H1 (cell line): ENCODE measurements at regions not wholly inside any gene's neighbourhood (a gene's known extent, or its start where the extent isn't known, plus 50 kb on each side); places are given as distances from the start of the nearest gene placed in this dataset.

Experiments used
- CTCF ChIA-PET: fragments of 300-600 bp; sonication (Branson Sonifier 250); formaldehyde crosslinking; loops from one replicate; lab custom pipeline; 2021; ENCODE audit not compliant: partially characterized antibody; lab: Charles Lee
- POLR2A ChIA-PET: fragments of 300-600 bp; sonication (Branson Sonifier 250); formaldehyde crosslinking; loops from one replicate; lab custom pipeline; 2021; ENCODE audit warnings: inconsistent platforms; ENCODE audit not compliant: partially characterized antibody; lab: Charles Lee
- DNase-seq, 2 experiments: peaks; one replicate each; pipeline versions ENCODE4 v3.0.0 to v3.0.0-alpha.2; 2010 to 2022; ENCODE audit warnings: low spot score in 2 of 2, low read depth in 1 of 2, mixed read lengths in 1 of 2
- FAIRE-seq: peaks from 2 replicates; lab custom pipeline; 2011; peaks lifted over from hg19 to GRCh38; lab: Jason Lieb, UNC
- H2AFZ ChIP-seq: 2 replicates; pipeline ENCODE4 v1.8.1; 2012; ENCODE audit warnings: low read length, inconsistent platforms
- H2AK5ac ChIP-seq: 2 replicates; pipeline ENCODE4 v1.6.1; 2013; ENCODE audit warnings: low read depth, low read length
- H2BK120ac ChIP-seq: replicated peaks from 2 replicates; pipeline ENCODE3; 2013; ENCODE audit warnings: low read depth, low read length, inconsistent platforms
- H2BK12ac ChIP-seq: 2 replicates; pipeline ENCODE4 v1.6.1; 2013; ENCODE audit warnings: low read depth, low read length
- H2BK15ac ChIP-seq: 2 replicates; pipeline ENCODE4 v1.6.1; 2013; ENCODE audit warnings: low read length
- H2BK20ac ChIP-seq: 2 replicates; pipeline ENCODE4 v1.6.1; 2013; ENCODE audit warnings: low read length
- H2BK5ac ChIP-seq: 2 replicates; pipeline ENCODE4 v1.6.1; 2013; ENCODE audit warnings: low read depth, low read length
- H3K14ac ChIP-seq: 2 replicates; pipeline ENCODE4 v1.6.1; 2013; ENCODE audit warnings: inconsistent platforms; ENCODE audit not compliant: insufficient read length
- H3K18ac ChIP-seq: 2 replicates; pipeline ENCODE4 v1.6.1; 2013; ENCODE audit warnings: low read length; ENCODE audit errors: extremely low read depth
- H3K23ac ChIP-seq: 2 replicates; pipeline ENCODE4 v1.6.1; 2013; ENCODE audit warnings: inconsistent platforms; ENCODE audit not compliant: insufficient read length
- H3K23me2 ChIP-seq: 2 replicates; pipeline ENCODE4 v1.6.1; 2013; ENCODE audit warnings: low read depth, low read length
- H3K27ac ChIP-seq: 2 replicates; pipeline ENCODE4 v1.6.1; 2011; ENCODE audit warnings: low read depth, low read length, inconsistent platforms
- H3K27me3 ChIP-seq, 4 experiments: replicated peaks in 1 of 4; 1 replicate in 1 of 4; 2 replicates in 3 of 4; pipeline versions ENCODE4 v1.6.1 to v1.8.1; 2011 to 2013; ENCODE audit warnings: low read length in 3 of 4, mild to moderate bottlenecking in 3 of 4, inconsistent platforms in 2 of 4, mixed read lengths in 2 of 4, moderate library complexity in 1 of 4; ENCODE audit not compliant: control insufficient read depth in 3 of 4, insufficient read depth in 3 of 4; ENCODE audit errors: extremely low read depth in 1 of 4
- H3K36me3 ChIP-seq, 4 experiments: 2 replicates each; pipeline versions ENCODE4 v1.6.1 to v1.8.1; 2011 to 2013; ENCODE audit warnings: mild to moderate bottlenecking in 4 of 4, low read length in 3 of 4, moderate library complexity in 2 of 4, control low read depth in 1 of 4, inconsistent platforms in 1 of 4; ENCODE audit not compliant: insufficient read depth in 4 of 4, control insufficient read depth in 2 of 4
- H3K4ac ChIP-seq: replicated peaks from 2 replicates; pipeline ENCODE3; 2013; ENCODE audit warnings: low read length, low read depth, mixed read lengths, inconsistent platforms; ENCODE audit not compliant: insufficient read length
- H3K4me1 ChIP-seq, 4 experiments: replicated peaks in 1 of 4; 1 replicate in 1 of 4; 2 replicates in 3 of 4; pipeline versions ENCODE4 v1.6.1 to v1.8.1; 2011 to 2013; ENCODE audit warnings: low read length in 3 of 4, inconsistent platforms in 2 of 4, mixed read lengths in 1 of 4; ENCODE audit not compliant: insufficient read depth in 4 of 4, control insufficient read depth in 3 of 4
- H3K4me2 ChIP-seq, 2 experiments: 2 replicates each; pipeline versions ENCODE4 v1.6.1 to v1.8.1; 2011 to 2013; ENCODE audit warnings: low read depth in 2 of 2, low read length in 2 of 2, control low read depth in 1 of 2, inconsistent platforms in 1 of 2, mild to moderate bottlenecking in 1 of 2; ENCODE audit not compliant: insufficient read depth in 1 of 2
- H3K4me3 ChIP-seq, 4 experiments: fragments of 200-600, 300-600 bp in 1 of 4; sonication (generic), shearing (Covaris generic), sonication (Bioruptor Twin) in 1 of 4; 2 replicates each; pipeline versions ENCODE4 v1.5.1 to v1.8.1; 2011 to 2016; ENCODE audit warnings: low read length in 4 of 4, low read depth in 3 of 4, control low read depth in 2 of 4, inconsistent platforms in 2 of 4, mild to moderate bottlenecking in 2 of 4, mixed read lengths in 1 of 4, moderate library complexity in 1 of 4; ENCODE audit not compliant: insufficient read depth in 2 of 4; ENCODE audit errors: extremely low read depth in 1 of 4
- H3K56ac ChIP-seq: replicated peaks from 2 replicates; pipeline ENCODE3; 2013; ENCODE audit warnings: low read depth, mild to moderate bottlenecking, mixed read lengths, low read length, inconsistent platforms; ENCODE audit not compliant: insufficient read length
- H3K79me1 ChIP-seq: 2 replicates; pipeline ENCODE4 v1.6.1; 2013; ENCODE audit warnings: low read depth, low read length, control low read depth
- H3K79me2 ChIP-seq, 2 experiments: 2 replicates each; pipeline versions ENCODE4 v1.6.1 to v1.8.1; 2012 to 2013; ENCODE audit warnings: low read length in 2 of 2, mild to moderate bottlenecking in 2 of 2, inconsistent platforms in 1 of 2; ENCODE audit not compliant: insufficient read depth in 2 of 2, control insufficient read depth in 1 of 2
- H3K9ac ChIP-seq, 4 experiments: replicated peaks in 1 of 4; 1 replicate in 1 of 4; 2 replicates in 3 of 4; pipeline versions ENCODE4 v1.6.1 to v1.8.1; 2011 to 2013; ENCODE audit warnings: low read depth in 3 of 4, low read length in 3 of 4, control low read depth in 2 of 4, mild to moderate bottlenecking in 2 of 4, moderate library complexity in 2 of 4, inconsistent platforms in 1 of 4; ENCODE audit errors: extremely low read depth in 1 of 4
- H3K9me3 ChIP-seq, 2 experiments: 2 replicates each; pipeline versions ENCODE4 v1.6.1 to v1.8.1; 2012 to 2013; ENCODE audit warnings: mild to moderate bottlenecking in 2 of 2, moderate library complexity in 2 of 2, control low read depth in 1 of 2, inconsistent platforms in 1 of 2, low read depth in 1 of 2, low read length in 1 of 2, mixed read lengths in 1 of 2; ENCODE audit not compliant: insufficient read depth in 2 of 2
- H4K20me1 ChIP-seq, 2 experiments: replicated peaks in 1 of 2; 2 replicates each; pipeline versions ENCODE3 to v1.8.1; 2011 to 2013; ENCODE audit warnings: inconsistent platforms in 2 of 2, low read length in 2 of 2, mild to moderate bottlenecking in 1 of 2; ENCODE audit not compliant: insufficient read depth in 2 of 2, control insufficient read depth in 1 of 2
- H4K5ac ChIP-seq: 2 replicates; pipeline ENCODE4 v1.6.1; 2013; ENCODE audit warnings: low read length, low read depth, mixed read lengths, inconsistent platforms; ENCODE audit not compliant: insufficient read length
- H4K8ac ChIP-seq: 2 replicates; pipeline ENCODE4 v1.8.0; 2013; ENCODE audit warnings: mild to moderate bottlenecking, moderate library complexity, low read length, inconsistent platforms; ENCODE audit not compliant: insufficient read depth; ENCODE audit errors: extremely low read depth
- H4K91ac ChIP-seq: replicated peaks from 2 replicates; pipeline ENCODE3; 2013; ENCODE audit warnings: low read length, mixed read lengths, inconsistent platforms; ENCODE audit not compliant: insufficient read length
- FOSL1 ChIP-seq: IDR thresholded peaks from 2 replicates; pipeline ENCODE4 v1.6.1; 2011; ENCODE audit warnings: mild to moderate bottlenecking, low read depth, low read length, moderate library complexity; ENCODE audit not compliant: insufficient read depth
- KDM5A ChIP-seq: fragments of 200-600 bp; IDR thresholded peaks from 2 replicates; pipeline ENCODE4 v1.7.1; 2012; ENCODE audit warnings: mild to moderate bottlenecking, low read length, inconsistent platforms, mixed read lengths
- NANOG ChIP-seq: IDR thresholded peaks from 2 replicates; pipeline ENCODE4 v1.6.1; 2011; ENCODE audit warnings: low read length, low read depth, mild to moderate bottlenecking, inconsistent platforms; ENCODE audit not compliant: insufficient read depth, poor library complexity, severe bottlenecking
- PHF8 ChIP-seq: fragments of 200-600 bp; sonication (generic); conservative IDR thresholded peaks from 2 replicates; pipeline ENCODE4 v1.7.1; 2012; ENCODE audit warnings: low read depth, mild to moderate bottlenecking, inconsistent platforms, low read length, moderate library complexity
- SAP30 ChIP-seq: fragments of 300-600 bp; sonication (generic); IDR thresholded peaks from 2 replicates; pipeline ENCODE4 v1.7.1; 2012; ENCODE audit warnings: low read length, moderate library complexity, mild to moderate bottlenecking, inconsistent platforms; ENCODE audit not compliant: insufficient read depth, insufficient replicate concordance
- SIN3A ChIP-seq, 2 experiments: IDR thresholded peaks in 1 of 2; conservative IDR thresholded peaks in 1 of 2; 2 replicates each; pipeline ENCODE4 v1.6.1; 2011 to 2012; ENCODE audit warnings: low read length in 2 of 2, improper control_type of control experiment in 1 of 2, low read depth in 1 of 2, mild to moderate bottlenecking in 1 of 2
- USF2 ChIP-seq: IDR thresholded peaks from 2 replicates; pipeline ENCODE4 v1.6.1; 2011; ENCODE audit warnings: low read length, improper control_type of control experiment
- YY1 ChIP-seq: IDR thresholded peaks from 2 replicates; pipeline ENCODE4 v1.6.1; 2011; ENCODE audit warnings: low read depth, mild to moderate bottlenecking, low read length
- TF ChIP-seq, protein P1 (sequence below), 3 experiments: IDR thresholded peaks; 1 replicate in 2 of 3; 2 replicates in 1 of 3; pipeline versions ENCODE4 v1.5.1 to v1.6.1; 2011; ENCODE audit warnings: low read length in 3 of 3, mild to moderate bottlenecking in 3 of 3, inconsistent platforms in 2 of 3, low read depth in 1 of 3, moderate library complexity in 1 of 3; ENCODE audit not compliant: insufficient read depth in 1 of 3; ENCODE audit errors: control extremely low read depth in 1 of 3

- TF ChIP-seq FOSL1, result no peak
- TF ChIP-seq, all 59 proteins: peak for 0
These were observed 1017.9 kb downstream of the ADGRL2 start (continued) for GRCh38 chr1:82818586-82818985.

DNA sequence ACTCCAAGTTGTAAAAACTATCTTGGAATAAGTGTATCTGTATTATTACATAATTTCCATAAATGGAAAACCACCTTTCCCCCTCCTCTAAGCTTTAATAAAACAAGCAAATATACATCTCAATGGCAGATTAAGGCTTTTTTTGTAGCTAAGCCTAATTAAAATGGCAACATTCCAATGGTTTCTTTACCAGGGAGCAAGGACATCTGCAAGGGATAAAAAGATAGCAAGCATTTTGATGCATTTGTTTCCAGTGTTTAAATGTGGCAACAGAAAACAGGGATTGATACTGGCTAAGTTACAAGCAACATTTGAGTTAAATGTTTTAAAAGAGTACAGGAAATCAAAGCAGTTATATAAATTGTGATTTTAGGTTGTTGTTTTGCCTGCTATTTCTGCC lies 1012.7 kb downstream of the ADGRL2 start:
- DNase-seq, result no peak
- no peak overlapping the region for H3K9ac ChIP-seq
- POLR2A ChIA-PET, result no interaction called here
- no peak overlapping the region for H2BK12ac ChIP-seq
- CTCF ChIA-PET, result interaction anchor here (1.0 kb wide), 1 partner anchor 38 kb away, joined by 3 read pairs; no protein-coding TSS in a partner anchor
- TF ChIP-seq YY1 (no peak), KDM5A (no peak), SIN3A (conservative IDR thresholded peaks at IDR 0.05 in 1 of 2, IDR thresholded peaks at IDR 0.05 in 1 of 2; ENCODE audit: low read depth in 1 of 2, low read length in 2 of 2) (no peak), SAP30 (no peak), NANOG (no peak), PHF8 (no peak), USF2 (no peak)
- TF ChIP-seq, protein P1, sequence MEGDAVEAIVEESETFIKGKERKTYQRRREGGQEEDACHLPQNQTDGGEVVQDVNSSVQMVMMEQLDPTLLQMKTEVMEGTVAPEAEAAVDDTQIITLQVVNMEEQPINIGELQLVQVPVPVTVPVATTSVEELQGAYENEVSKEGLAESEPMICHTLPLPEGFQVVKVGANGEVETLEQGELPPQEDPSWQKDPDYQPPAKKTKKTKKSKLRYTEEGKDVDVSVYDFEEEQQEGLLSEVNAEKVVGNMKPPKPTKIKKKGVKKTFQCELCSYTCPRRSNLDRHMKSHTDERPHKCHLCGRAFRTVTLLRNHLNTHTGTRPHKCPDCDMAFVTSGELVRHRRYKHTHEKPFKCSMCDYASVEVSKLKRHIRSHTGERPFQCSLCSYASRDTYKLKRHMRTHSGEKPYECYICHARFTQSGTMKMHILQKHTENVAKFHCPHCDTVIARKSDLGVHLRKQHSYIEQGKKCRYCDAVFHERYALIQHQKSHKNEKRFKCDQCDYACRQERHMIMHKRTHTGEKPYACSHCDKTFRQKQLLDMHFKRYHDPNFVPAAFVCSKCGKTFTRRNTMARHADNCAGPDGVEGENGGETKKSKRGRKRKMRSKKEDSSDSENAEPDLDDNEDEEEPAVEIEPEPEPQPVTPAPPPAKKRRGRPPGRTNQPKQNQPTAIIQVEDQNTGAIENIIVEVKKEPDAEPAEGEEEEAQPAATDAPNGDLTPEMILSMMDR (IDR thresholded peaks at IDR 0.05; ENCODE audit: control extremely low read depth in 1 of 3, insufficient read depth in 1 of 3, low read depth in 1 of 3, low read length in 3 of 3), result no peak
- TF ChIP-seq, all 59 proteins: peak for 0
- Histone ChIP-seq H3K36me3 (no peaks in the 10 kb centered on the region; a peak in 1 of 8 replicates), H3K79me2 (no peaks in the 10 kb centered on the region), H3K4ac (no peak overlapping the region), H4K5ac (no peak overlapping the region), H3K4me2 (no peak overlapping the region), H2AFZ (no peak overlapping the region), H4K20me1 (no peaks in the 10 kb centered on the region), H3K14ac (no peak overlapping the region), H3K18ac (no peak overlapping the region), H3K27me3 (no peaks in the 10 kb centered on the region), H2BK15ac (no peak overlapping the region), H4K91ac (no peak overlapping the region), H3K27ac (no peak overlapping the region), H3K79me1 (no peaks in the 10 kb centered on the region), H2AK5ac (no peak overlapping the region), H3K23ac (no peak overlapping the region), H2BK20ac (no peak overlapping the region), H3K9me3 (no peaks in the 10 kb centered on the region), H3K4me1 (peaks cover 0 to 6% (median 0%) of the 10 kb centered on the region in 4 experiments; a peak in 1 of 7 replicates), H2BK5ac (no peak overlapping the region), H3K23me2 (no peaks in the 10 kb centered on the region), H3K4me3 (no peak overlapping the region), H2BK120ac (no peak overlapping the region), H4K8ac (no peak overlapping the region), H3K56ac (no peak overlapping the region)
- no peak for FAIRE-seq
